GM11168 (cell line): ENCODE measurements at regions not wholly inside any gene's neighbourhood (a gene's known extent, or its start where the extent isn't known, plus 50 kb on each side); places are given as distances from the start of the nearest gene placed in this dataset.

Experiments used
- in situ Hi-C: fragments of 300-500 bp; cut with MboI; formaldehyde crosslinking; loops from one replicate; pipeline ENCODE4 v1.12.0; 2022; ENCODE audit warnings: low sequenced_read_pairs; ENCODE audit not compliant: unreplicated experiment

- in situ Hi-C loops, result no loop called here
Measured at GRCh38 chr4:108350332-108350731, 181.6 kb upstream of the LEF1 start.

GRCh38 chr4:108346818-108347210 is 178.1 kb upstream of the LEF1 start:
- in situ Hi-C loops, result no loop called here

- in situ Hi-C loops, result no loop called here
Measured at GRCh38 chr4:108345862-108346817, 177.4 kb upstream of the LEF1 start.

GRCh38 chr4:108342325-108342970 is 173.7 kb upstream of the LEF1 start:
- in situ Hi-C loops, result no loop called here

- in situ Hi-C loops, result no loop called here
Measured at GRCh38 chr4:108337923-108338322, 169.2 kb upstream of the LEF1 start.

- in situ Hi-C loops, result no loop called here
Measured at GRCh38 chr4:108336076-108336475, 167.3 kb upstream of the LEF1 start.

GRCh38 chr4:108335081-108335480 is 166.3 kb upstream of the LEF1 start:
- in situ Hi-C loops, result no loop called here

- in situ Hi-C loops, result no loop called here
Measured at GRCh38 chr4:108334031-108334430, 165.3 kb upstream of the LEF1 start.

- in situ Hi-C loops, result no loop called here
Measured at GRCh38 chr4:108333353-108333942, 164.7 kb upstream of the LEF1 start.

- in situ Hi-C loops, result no loop called here
Measured at GRCh38 chr4:108331905-108332632, 163.3 kb upstream of the LEF1 start.

- in situ Hi-C loops, result no loop called here
Measured at GRCh38 chr4:108328383-108328732, 159.6 kb upstream of the LEF1 start.

GRCh38 chr4:108327642-108328382 is 159.1 kb upstream of the LEF1 start:
- in situ Hi-C loops, result no loop called here

GRCh38 chr4:108325561-108325960 is 156.8 kb upstream of the LEF1 start:
- in situ Hi-C loops, result no loop called here

GRCh38 chr4:108324450-108324849 is 155.7 kb upstream of the LEF1 start:
- in situ Hi-C loops, result no loop called here

- in situ Hi-C loops, result no loop called here
Measured at GRCh38 chr4:108322497-108322896, 153.8 kb upstream of the LEF1 start.

GRCh38 chr4:108320061-108320460 is 151.3 kb upstream of the LEF1 start:
- in situ Hi-C loops, result no loop called here

- in situ Hi-C loops, result no loop called here
Measured at GRCh38 chr4:108317377-108317776, 148.6 kb upstream of the LEF1 start.

GRCh38 chr4:108315694-108316093 is 147.0 kb upstream of the LEF1 start:
- in situ Hi-C loops, result no loop called here

GRCh38 chr4:108314900-108315589 is 146.3 kb upstream of the LEF1 start:
- in situ Hi-C loops, result no loop called here
